ENCODE measurements at regions not wholly inside any gene's neighbourhood (a gene's known extent, or its start where the extent isn't known, plus 50 kb on each side); places are given as distances from the start of the nearest gene placed in this dataset.
"Not testable (repeated sequence)": the region's sequence is repeated elsewhere in the genome, so short reads cannot be mapped to it uniquely, and the experiment has no call there.

DNA sequence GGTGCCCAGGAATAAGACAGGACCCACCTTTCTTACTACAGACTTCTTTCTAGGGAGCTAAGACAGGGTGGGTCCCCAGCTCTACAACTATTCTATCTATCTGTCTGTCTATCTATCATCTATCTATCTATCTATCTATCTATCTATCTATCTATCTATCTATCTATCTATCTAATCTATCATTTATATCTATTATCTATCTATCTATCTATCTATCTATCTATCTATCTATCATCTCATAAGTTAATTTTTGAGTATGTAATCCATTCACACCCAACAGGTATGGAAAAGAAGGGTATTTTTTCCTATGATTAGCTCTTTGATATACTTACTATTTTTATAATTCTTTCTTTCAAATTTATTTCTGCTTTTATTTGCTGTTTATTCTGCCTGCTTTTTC is 55.9 kb downstream of the BAMBI start:
- no peak for DNase-seq

DNA sequence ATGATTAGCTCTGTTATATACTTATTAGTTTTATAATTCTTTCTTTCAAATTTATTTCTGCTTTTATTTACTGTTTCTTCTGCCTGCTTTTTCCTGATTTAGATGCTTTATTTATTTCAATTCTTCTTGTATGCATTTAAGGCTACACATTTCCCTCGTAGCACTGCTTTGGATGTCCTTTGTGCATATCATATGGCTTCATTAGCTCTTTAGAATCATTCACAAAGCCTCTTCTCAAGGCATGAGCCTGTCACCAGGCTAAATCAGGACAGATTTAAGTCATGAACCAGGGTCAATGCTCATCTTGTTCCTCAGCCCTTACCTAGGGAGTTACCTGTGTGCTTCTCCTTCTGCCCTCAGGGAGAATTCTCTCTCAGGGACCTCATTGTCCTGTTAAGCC is 56.3 kb downstream of the BAMBI start:
- no peak for DNase-seq

DNA sequence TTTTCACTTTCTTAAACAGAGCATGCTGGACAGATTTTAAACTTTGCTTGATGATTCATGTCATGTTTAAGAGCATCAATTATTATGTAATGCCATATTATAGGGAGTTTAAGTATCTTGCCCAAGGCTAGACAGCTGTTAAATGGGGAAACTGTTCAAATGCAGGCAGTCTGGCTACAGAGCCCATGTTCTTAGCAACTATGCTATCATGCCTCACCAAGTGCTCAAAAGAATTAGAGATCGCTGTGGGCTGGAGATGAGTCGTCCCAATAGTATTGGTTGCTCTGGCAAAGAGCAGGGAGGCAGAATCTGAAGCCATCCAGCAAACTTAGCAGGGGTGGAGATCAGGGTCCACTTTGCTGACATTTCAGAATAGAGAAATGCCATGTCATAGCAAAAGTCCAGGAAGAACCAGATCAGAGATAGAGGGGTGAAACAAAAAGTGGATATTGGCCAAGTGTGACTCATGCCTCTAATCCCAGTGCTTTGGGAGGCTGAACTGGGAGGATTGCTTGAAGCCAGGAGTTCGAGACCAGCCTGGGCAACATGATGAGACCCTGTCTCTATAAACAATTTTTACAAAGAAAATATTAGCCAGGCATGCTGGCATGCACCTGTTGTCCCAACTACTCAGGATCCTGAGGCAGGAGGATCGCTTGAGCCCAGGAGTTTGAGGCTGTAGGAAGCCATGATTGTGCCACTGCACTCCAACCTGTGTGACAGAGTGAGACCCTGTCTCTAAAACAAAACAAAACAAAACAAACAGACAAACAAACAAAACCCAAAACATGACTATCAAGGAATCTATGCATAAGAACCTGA is 57.8 kb downstream of the BAMBI start:
- DNase-seq: no peak

DNA sequence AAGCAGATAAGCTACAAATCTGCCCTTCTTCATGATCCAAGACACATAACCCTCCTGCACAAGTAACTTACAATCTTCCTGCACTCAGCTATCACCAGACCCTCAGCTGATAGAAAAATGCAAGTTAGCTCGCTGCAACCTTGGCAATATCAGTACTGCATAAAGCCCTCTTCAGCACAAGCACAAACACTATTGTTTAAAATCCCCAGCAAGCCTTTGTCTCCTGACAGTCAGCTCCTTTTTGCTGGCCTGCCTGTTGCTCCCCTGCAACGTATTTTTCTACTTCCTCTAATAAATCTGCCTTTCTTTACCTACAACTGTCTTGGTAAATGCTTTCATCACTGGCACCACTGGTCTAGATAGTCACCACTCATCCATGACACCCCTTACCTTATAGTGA is 59.8 kb downstream of the BAMBI start:
- no peak for DNase-seq

DNA sequence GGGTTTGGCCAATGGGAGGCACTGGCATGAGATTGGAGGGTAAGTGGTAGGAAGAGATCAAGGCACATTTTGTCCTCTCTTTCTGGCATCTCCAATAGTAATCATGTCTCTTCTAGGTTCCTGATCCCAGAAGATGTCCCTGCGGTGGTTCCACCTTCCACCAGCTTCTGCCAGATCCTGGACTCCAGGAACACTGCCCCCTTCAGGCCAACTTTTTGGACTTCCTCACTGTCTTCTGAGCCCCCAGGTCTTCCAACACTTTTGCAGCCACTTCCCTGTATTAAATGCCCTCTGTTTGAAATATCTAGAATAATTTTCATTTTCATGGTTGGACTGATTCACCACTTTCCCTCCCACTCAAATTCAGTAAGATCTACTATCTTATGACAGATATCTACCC is 60.9 kb downstream of the BAMBI start:
- no peak for DNase-seq

DNA sequence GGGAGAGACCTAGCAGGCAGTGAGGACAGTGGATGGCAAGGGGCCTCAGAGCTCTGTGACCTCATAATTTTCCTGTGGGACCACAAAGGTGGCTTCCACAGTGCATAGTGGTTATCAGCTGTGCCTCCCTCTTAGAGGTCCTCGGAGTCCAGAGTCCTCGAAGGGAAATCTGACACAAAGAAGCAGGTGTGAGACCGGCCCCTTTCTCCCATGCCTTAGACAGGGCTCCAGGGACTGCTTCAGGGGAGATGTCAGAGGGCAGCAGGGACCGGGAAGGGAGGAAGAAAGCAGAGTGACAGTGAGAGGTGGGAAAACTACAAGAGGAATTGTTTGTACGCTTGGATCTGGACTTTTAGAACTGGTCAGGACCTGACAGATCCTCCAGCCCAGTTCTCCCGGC is 66.3 kb downstream of the BAMBI start:
- no peak for DNase-seq

DNA sequence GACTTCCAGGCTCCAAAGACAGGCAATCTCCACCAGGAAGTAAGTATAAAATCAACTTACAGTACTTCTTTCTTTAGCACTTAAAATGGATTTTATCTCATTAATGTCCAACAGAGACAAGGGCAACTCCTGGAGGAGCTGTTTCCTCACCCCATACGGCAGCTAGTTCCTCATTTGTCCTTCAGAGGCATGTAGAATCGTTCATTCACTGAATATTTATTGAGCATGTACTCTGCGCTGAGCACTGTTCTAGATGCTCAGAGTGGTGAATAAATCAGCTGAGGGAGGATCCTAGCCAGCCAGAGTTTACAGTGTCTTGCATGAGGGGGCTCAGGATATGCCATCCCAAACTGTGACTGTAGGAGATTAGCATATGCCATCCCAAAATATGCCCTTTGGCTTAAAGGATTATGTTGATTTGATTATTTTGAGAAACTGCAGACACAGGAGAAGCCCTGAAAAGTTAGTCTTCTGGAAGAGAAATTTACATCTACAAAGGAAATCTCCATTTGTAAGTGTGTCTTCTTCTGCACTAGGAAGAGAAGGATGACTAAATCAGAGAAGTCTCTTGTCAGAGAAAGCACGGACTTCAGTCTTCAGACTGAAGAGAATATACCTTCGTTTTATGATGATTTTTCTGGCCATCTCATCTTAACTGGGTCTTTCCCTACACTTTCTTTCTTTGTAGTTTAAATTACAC is 66.9 kb downstream of the BAMBI start:
- no peak for DNase-seq

DNA sequence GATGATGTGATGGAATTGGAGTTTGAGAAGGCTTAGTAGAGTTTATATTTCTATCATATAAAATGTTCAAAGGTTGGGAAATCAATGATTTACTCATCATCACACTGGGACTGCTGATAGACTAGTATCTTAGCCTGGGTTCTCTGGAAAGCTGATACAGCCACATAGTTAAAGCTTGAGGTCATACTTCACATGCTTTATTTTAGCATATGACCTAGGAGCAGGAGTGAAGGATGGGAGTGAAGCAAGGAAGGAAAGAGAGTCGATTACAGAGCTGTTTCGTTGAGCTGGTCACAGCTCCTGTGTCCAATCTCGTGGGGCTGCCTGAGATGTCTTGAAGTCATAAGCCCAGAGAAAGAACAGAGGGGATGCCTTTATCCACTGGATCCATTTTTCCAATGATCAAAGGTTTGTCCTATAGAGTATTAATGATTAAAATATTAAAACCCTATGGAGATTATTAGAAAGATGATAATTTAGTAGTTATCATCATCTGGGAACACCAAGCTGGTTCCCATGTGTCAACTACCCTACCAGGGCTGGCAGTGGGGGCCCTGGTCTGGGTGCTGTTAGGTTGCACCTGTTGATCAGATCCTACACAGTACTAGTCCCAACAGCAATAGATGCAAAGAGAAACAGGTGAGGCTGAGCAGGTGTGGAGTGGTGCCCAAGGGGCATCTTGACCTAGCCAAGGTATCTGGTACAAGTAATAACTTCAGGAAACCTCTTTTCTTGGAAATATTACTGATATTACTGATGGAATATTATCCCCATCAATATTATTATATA is 77.8 kb downstream of the BAMBI start:
- no peak for DNase-seq

DNA sequence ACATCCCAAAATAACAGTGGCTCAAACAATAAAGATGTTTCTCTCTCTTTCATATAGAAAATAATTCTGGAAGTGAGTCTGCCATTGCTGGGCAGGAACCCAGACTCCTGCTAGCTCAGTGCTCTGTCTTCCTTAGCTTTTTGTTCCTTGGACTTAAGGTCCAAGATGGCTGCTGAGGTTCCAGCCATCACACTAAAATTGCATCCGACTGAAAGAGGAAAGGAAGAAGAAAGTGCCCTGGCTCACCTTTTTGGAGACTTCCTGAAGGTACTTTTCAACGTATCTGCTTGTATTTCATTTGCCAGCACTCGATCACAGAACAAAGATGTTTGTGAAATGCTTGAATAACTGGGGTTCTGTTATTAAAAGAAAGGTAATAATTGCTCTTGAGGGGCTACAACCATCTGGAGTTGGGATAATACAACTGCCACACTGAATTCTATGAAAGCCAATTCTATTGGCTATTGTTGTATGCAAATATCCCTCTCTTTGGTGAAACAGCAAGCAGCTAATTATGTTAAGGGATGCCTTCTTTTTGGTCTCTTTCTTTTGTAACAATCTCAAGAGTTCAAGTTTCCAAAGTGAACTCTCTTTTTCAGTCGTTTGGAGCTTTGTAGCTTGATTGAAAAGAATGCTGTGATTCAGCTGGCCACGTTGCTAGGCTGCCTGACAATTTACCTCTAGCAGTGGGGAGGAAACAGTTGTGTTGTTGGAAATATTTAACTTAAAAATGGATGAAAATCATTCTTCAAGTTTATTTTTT is 83.9 kb downstream of the BAMBI start:
- no peak for DNase-seq

DNA sequence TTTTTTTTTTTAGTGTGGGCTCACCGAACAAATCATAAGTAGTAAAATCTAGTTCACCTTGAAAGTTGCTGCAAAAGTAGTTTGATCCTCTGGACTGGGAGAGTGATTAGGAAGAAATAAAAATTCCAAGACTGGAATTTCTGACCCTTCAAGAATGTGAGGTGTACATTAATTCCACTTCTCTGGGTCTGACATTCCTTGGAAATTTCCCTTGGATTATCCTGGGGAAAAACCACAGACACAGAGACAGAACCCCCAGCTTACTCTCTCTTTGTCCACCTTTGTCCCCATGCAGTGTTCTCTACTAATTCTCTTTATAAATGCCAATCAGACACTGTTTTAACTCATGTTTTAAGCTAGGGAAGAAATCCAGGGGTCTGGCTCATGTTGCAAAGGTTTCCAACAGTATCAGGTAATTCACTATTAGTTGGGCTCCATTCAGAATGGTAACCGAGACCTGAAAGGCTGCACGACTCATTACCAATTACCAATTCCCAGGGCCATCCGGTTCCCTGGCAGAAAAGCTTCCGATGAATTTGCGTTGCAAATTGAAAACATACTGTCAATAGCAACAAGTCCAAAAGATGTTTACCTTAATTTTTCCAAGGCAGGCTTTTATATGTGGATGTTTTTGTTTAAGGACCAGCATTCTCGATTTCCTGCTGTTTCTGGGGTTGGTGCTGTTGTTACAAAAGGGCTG is 86.3 kb downstream of the BAMBI start:
- DNase-seq: no peak

DNA sequence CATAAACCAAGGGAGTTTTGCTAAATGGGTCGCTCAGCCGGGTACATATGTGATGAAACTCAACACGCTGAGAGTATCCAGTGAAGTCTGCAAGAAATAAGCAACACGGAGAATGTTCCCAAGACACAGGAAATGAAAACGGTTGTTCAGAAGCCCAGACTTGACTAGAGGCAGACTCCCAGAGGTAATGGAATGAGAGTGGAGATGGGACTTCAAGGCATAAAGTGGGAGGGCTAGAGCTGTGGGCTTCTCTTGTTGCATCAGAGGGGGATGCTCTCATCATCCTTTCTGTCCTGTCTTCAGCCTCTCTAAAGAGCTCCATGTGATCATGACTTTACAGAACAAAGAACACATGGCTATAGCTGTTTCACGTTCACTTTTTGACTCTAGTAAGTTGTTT is 88.3 kb downstream of the BAMBI start:
- DNase-seq: no peak

DNA sequence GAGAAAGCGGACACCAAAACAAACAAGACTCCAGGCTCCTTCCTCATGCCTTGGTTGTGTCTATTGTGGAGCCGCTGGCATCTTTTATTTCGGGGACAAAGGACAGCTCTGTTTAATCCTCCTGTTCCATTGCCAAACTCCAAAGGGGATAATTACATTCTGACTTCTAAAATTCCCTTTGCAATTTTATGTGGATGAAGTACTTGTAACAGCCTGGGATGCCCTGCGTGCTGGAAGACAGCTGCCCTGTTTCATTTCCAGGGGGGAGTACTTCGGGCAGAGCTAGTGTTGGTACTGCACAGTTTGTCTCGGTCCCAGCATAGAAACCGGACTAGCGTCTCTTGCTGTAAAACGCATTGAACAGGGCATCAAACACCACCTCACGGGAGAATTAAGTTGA is 90.9 kb downstream of the BAMBI start:
- DNase-seq: no peak

DNA sequence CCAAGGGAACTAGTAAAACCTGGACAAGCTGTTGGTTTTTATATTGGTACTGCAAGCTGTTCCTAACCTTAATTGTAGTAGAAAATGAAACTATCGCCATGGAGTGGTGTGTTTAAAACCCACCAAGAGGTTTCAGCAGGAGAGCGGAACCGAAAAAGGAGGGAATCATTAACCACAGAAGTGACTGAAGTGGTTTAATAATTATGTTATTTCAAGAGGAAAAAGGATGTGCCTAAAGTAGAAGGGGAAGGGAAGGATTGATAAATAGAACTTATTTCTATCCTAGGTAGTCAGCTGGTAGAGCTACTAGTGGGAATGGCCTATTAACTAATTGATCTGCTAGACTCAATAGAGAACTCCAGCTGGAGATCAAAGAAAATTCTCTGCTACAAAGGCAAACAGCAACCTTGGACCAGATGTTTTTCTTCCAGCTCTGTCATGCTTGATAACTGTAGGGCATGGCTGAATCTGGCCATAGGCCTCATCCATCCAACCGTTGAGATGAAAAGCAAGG is 91.8 kb downstream of the BAMBI start:
- DNase-seq: peak; percentile 51

DNA sequence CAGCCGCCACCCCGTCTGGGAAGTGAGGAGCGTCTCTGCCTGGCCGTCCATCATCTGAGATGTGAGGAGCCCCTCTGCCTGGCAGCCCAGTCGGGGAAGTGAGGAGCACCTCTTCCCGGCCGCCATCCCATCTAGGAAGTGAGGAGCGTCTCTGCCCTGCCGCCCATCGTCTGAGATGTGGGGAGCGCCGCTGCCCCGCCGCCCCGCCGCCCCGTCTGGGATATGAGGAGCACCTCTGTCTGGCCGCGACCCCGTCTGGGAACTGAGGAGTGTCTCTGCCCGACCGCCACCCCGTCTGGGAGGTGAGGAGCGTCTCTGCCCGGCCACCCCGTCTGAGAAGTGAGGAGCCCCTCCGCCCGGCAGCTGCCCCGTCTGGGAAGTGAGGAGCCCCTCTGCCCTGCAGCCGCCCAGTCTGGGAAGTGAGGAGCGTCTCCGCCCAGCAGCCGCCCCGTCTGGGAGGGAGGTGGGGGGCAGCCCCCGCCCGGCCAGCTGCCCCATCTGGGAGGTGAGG is 94.3 kb downstream of the BAMBI start:
- DNase-seq: not testable (repeated sequence)

DNA sequence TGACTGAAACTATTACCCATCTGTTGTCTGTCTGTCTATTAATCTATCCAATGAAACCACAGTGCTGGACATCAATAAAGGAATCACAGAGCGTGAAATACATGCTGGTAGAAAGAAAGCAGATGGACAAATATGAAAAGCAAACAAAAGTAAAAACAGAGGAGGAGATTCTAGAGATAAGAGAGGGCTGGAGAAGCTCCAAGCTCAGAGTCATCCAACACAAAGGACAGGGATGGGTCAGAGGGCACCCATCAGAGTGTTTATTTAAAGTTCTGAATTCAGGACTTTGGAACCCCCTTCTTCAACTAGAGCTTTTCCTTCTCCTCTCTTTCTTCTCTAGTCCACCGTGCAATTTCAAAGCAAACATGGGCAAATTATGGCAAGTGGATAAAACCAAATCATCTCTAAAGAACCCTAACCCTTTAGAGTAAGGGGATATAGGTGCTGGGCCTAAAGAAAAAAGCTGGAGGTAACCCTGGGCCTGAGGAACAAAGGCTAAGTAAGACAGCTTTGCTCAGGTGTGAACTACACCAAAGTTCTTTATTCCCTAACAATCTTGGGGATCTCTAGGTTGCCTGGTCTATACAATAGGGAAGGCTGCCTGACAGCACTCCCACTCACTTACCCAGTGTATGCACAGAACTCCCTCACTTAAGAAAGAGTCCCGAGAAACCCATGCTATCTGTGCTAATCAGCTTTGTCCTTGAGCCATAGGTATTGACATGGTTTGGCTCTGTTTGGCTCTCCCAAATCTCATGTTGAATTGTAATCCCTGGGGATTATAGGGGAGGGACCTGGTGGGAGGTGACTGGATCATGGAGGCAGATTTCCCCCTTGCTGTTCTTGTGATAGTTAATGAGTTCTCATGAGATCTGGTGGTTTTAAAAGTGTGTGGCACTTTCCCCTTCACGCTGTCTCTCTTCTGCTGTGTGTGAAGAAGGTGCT is 97.0 kb downstream of the BAMBI start:
- DNase-seq: no peak

DNA sequence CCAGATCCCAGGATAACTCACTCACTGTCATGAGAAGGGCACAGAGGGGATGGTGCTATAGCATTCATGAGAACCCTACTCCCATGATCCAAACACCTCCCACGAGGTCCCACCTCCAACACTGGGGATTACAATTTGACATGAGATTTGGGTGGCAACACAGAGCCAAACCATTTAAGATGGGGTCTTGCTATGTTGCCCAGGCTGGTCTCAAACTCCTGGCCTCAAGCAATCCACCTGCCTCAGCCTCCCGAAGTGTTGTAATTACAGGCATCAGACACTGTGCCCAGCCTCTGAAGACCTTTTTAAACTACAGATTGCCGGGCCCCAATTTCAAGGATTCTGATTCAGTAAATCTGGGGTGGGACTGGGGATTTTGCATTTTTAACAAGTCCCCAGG is 98.5 kb downstream of the BAMBI start:
- no peak for DNase-seq

DNA sequence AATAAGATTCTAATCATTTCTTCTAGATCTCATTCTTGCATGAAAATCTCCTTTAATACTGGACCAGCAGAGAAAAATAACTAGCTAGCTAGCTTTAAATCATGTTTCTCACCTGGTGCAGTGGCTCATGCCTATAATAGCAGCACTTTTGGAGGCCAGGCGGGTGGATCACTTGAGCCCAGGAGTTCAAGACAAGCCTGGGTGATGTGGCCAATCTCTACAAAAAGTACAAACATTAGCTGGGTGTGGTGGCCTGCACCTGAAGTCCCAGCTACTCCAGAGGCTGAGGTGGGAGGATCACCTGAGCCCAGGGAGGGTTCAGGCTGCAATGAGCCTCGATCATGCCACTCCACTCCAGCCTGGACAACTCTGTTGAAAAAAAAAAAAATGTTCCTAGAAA is 99.2 kb downstream of the BAMBI start:
- DNase-seq: no peak

DNA sequence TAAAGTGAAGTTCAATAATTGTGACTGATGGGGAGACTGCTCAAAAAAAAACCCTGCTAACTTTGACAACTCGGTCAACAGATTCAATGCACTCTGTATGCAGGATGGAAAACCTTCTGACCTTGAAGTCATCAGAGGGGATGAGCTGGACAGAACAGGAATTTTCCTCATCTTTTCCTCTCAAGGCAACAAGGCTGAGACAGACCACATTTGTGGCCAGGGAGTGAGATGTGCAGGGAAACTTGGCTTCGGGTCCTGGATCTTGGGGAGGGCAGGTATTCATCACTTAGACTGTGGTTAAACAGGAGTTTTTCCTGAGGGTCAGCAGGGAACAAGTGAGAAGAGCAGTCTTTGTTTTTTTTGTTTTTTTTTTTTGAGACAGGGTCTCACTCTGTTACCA is 100.6 kb downstream of the BAMBI start:
- no peak for DNase-seq

DNA sequence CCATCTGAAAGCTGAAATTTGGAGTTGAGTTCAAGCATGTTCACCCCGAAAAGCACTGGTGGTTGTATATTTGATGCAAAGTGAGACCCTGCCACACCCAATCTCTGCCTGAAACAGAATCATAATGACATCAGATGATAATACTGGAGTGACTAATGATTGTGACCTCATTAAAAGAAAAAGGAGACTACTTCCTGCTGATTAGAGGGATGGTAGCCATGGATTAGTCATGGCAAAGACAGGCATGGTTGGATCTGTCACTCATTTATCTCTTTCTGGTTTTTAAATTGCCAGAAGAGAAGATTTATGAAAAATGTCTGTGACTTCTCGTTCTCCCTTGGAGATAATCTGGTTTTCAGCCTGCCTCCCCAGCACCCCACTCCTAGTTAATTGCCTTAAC is 101.2 kb downstream of the BAMBI start:
- no peak for DNase-seq

DNA sequence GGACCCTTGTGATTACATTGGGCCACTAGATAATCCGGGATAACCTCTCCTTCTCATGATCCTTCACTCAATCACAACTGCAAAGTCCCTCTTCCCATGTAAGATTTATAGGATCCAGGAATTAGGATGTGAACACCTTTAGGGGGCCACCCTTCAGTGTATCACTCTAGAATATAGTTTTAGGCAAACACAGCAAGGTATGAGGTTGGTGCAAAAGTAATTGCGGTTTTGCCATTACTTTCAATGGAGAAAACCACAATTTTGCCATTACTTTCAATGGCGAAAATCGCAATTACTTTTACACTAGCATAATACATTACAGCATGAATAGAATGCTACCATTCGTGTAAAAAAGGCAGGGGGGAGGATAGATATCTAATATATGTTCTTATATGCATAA is 104.0 kb downstream of the BAMBI start:
- no peak for DNase-seq

Measured in left kidney (tissue), 1 donor.